Tibial nerve (tissue), 4 donors: ENCODE measurements at regions not wholly inside any gene's neighbourhood (a gene's known extent, or its start where the extent isn't known, plus 50 kb on each side); places are given as distances from the start of the nearest gene placed in this dataset.

Source experiments
- DNase-seq, 2 donors: peaks; one replicate each; pipeline ENCODE4 v3.0.0-alpha.2; 2019; ENCODE audit warnings: low spot score in 2 of 2
- H3K27ac ChIP-seq, 4 donors: fragments of 200-600 bp; sonication (generic) in 3 of 4; one replicate each; pipeline ENCODE4 v1.5.1; 2017 to 2019; ENCODE audit warnings: mild to moderate bottlenecking in 1 of 4
- H3K27me3 ChIP-seq, 2 donors: fragments of 200-600 bp; sonication (generic) in 1 of 2; one replicate each; pipeline versions ENCODE4 v1.5.1 to v1.6.0; 2017 to 2019
- H3K36me3 ChIP-seq, 3 donors: fragments of 200-600 bp; sonication (generic); one replicate each; pipeline ENCODE4 v1.5.1; 2018 to 2019
- H3K4me1 ChIP-seq, 4 donors: fragments of 200-600 bp; sonication (generic) in 3 of 4; one replicate each; pipeline ENCODE4 v1.5.1; 2017 to 2019
- H3K4me3 ChIP-seq, 4 donors: fragments of 200-600 bp; sonication (generic) in 3 of 4; one replicate each; pipeline ENCODE4 v1.5.1; 2017 to 2019; ENCODE audit warnings: mild to moderate bottlenecking in 1 of 4, moderate library complexity in 1 of 4
- H3K9me3 ChIP-seq, 4 donors: fragments of 200-600 bp; sonication (generic) in 3 of 4; one replicate each; pipeline ENCODE4 v1.5.1; 2017 to 2019
- EP300 ChIP-seq, 2 donors: sonication (generic); formaldehyde crosslinking; IDR thresholded peaks; one replicate each; pipeline ENCODE4 v1.6.1; 2017; ENCODE audit warnings: antibody characterized with exemption in 2 of 2, mild to moderate bottlenecking in 1 of 2
- POLR2A ChIP-seq, 2 donors: fragments of 450-650 bp; IDR thresholded peaks; one replicate each; pipeline ENCODE4 v1.6.1; 2017; ENCODE audit warnings: antibody characterized with exemption in 2 of 2, mild to moderate bottlenecking in 2 of 2, moderate library complexity in 2 of 2
- WGBS, 2 donors: methylation state at CpG; one replicate each; pipeline ENCODE4 v1.1.5; 2018; 5-methylcytosine and 5-hydroxymethylcytosine counted together
- TF ChIP-seq, protein P1 (sequence below), 5 experiments: fragments of 200-600 bp in 3 of 5; fragments of 450-650 bp in 2 of 5; sonication (generic) in 3 of 5; IDR thresholded peaks; one replicate each; pipeline ENCODE4 v1.5.1; 2016 to 2019; ENCODE audit warnings: antibody characterized with exemption in 5 of 5, mild to moderate bottlenecking in 3 of 5, moderate library complexity in 2 of 5

DNA sequence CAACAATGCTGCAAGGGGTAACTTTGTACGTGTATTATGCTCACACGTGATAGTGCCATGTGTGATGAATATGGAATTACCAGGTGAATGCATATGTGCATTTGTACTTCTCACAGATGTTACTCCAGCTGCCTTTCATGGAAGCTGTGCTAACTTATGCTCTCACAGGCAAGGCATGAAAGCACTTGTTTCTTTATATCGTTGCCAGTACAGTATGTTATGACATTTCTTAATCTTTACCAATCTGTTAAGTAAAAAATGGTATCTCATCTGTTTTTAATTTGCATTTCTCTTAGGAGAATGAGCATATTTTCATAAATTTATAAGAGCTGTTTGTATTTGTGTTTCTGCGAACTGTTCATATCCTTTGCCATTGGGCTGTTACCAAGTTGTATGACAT lies 311.8 kb upstream of the DMRT1 start:
- H3K27me3 ChIP-seq: no peaks in the 10 kb centered on the region
- 72 to 83% methylated on average over 4 of the region's 4 CpGs for WGBS, 2 donors
- no peak overlapping the region for H3K4me3 ChIP-seq
- DNase-seq: no peak
- H3K36me3 ChIP-seq: no peaks in the 10 kb centered on the region
- H3K9me3 ChIP-seq: no peaks in the 10 kb centered on the region
- TF ChIP-seq, protein P1, sequence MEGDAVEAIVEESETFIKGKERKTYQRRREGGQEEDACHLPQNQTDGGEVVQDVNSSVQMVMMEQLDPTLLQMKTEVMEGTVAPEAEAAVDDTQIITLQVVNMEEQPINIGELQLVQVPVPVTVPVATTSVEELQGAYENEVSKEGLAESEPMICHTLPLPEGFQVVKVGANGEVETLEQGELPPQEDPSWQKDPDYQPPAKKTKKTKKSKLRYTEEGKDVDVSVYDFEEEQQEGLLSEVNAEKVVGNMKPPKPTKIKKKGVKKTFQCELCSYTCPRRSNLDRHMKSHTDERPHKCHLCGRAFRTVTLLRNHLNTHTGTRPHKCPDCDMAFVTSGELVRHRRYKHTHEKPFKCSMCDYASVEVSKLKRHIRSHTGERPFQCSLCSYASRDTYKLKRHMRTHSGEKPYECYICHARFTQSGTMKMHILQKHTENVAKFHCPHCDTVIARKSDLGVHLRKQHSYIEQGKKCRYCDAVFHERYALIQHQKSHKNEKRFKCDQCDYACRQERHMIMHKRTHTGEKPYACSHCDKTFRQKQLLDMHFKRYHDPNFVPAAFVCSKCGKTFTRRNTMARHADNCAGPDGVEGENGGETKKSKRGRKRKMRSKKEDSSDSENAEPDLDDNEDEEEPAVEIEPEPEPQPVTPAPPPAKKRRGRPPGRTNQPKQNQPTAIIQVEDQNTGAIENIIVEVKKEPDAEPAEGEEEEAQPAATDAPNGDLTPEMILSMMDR (IDR thresholded peaks at IDR 0.05): no peak
- TF ChIP-seq EP300 (IDR thresholded peaks at IDR 0.05): no peak
- TF ChIP-seq POLR2A (IDR thresholded peaks at IDR 0.05): no peak
- no peak overlapping the region for H3K27ac ChIP-seq
- H3K4me1 ChIP-seq: peaks cover 0 to 47% (median 14%) of the 10 kb centered on the region in 4 donors

DNA sequence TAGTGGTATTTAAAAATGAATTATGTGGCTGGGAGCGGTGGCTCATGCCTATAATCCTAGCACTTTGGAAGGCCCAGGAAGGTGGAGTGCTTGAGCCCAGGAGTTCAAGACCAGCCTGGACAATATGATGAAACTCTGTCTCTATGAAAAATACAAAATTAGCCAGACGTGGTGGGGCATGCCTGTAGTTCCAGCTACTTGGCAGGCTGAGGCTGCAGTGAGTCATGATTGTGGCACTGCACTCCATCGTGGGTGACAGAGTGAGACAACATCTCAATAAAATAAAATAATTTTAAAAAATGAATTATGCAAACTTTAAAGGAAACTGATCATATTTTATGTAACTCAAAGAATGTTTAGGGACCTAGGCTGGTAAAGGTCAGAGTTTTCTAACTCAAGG lies 310.8 kb upstream of the DMRT1 start:
- no peak for DNase-seq
- no peaks in the 10 kb centered on the region for H3K9me3 ChIP-seq

DNA sequence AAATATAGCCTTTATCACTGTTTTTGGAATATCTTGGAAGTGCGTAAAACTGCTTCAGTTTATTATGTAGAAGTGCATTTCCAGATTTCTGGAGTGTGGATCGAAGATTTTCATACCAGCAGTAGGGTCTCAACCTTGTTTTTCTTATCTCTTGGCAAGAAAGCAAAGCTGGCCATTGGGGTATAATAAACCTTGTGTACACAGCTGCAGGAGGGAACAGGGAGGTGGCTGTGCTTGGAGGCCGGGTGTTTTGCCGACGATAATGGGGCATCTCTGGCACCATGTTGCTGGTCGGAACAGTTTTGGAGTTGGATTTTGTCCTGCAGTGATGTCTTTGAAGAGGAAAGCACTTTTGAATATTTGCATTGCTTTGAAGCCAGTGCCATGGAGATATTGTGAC lies 308.8 kb upstream of the DMRT1 start:
- Histone ChIP-seq H3K27me3 (no peaks in the 10 kb centered on the region), H3K4me3 (no peak overlapping the region), H3K36me3 (no peaks in the 10 kb centered on the region), H3K27ac (peak overlapping the region in 2 of 4 donors; percentile 88), H3K9me3 (no peaks in the 10 kb centered on the region), H3K4me1 (peaks cover 0 to 68% (median 22%) of the 10 kb centered on the region in 4 donors)
- 32 to 33% methylated on average over 6 of the region's 6 CpGs for WGBS, 2 donors
- DNase-seq: no peak
- TF ChIP-seq, protein P1 (IDR thresholded peaks at IDR 0.05): no peak
- no peak for TF ChIP-seq EP300 (IDR thresholded peaks at IDR 0.05)
- TF ChIP-seq POLR2A (IDR thresholded peaks at IDR 0.05): no peak

More for the DNA sequence above, 310.8 kb upstream of the DMRT1 start:
- H3K36me3 ChIP-seq: no peaks in the 10 kb centered on the region
- 40 to 55% methylated on average over 3 of the region's 3 CpGs for WGBS, 2 donors
- no peak overlapping the region for H3K4me3 ChIP-seq
- H3K27ac ChIP-seq: peak overlapping the region in 2 of 4 donors; percentile 4 to 53
- TF ChIP-seq EP300 (IDR thresholded peaks at IDR 0.05) (no peak), POLR2A (IDR thresholded peaks at IDR 0.05) (no peak)
- TF ChIP-seq, protein P1 (IDR thresholded peaks at IDR 0.05): no peak
- H3K4me1 ChIP-seq: peaks cover 0 to 56% (median 19%) of the 10 kb centered on the region in 4 donors
- H3K27me3 ChIP-seq: no peaks in the 10 kb centered on the region

DNA sequence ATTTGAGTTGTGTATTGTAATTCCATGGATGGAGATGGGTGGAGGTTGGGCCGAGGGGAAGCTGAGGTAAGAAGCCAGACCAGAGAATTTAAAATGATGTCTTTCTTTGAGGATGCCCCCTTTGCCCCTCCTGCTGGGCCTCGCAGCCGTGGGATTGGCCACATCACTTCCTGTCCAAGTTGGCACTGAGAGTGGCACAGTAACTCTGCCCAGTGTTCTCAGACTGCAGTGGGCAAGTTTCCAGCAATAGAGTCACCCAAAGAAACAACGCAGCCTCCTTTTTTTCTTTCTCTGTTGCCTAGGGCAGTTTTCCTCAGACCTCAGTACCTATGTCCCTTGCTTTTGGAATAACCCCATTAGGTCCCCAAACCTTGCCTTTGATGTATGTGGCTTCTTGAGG lies 306.6 kb upstream of the DMRT1 start:
- TF ChIP-seq POLR2A (IDR thresholded peaks at IDR 0.05) (no peak), EP300 (IDR thresholded peaks at IDR 0.05) (peak in 1 of 2 donors; percentile 62)
- TF ChIP-seq, protein P1 (IDR thresholded peaks at IDR 0.05): no peak
- DNase-seq: peak in 1 of 2 donors; percentile 21
- H3K27ac ChIP-seq: peak overlapping the region; percentile 57 to 88 (median 73)
- 36 to 50% methylated on average over 4 of the region's 4 CpGs for WGBS, 2 donors
- no peaks in the 10 kb centered on the region for H3K36me3 ChIP-seq
- H3K9me3 ChIP-seq: no peaks in the 10 kb centered on the region
- peaks cover 0 to 69% (median 22%) of the 10 kb centered on the region in 4 donors for H3K4me1 ChIP-seq
- no peaks in the 10 kb centered on the region for H3K27me3 ChIP-seq
- peak overlapping the region in 1 of 4 donors; percentile 2 for H3K4me3 ChIP-seq

DNA sequence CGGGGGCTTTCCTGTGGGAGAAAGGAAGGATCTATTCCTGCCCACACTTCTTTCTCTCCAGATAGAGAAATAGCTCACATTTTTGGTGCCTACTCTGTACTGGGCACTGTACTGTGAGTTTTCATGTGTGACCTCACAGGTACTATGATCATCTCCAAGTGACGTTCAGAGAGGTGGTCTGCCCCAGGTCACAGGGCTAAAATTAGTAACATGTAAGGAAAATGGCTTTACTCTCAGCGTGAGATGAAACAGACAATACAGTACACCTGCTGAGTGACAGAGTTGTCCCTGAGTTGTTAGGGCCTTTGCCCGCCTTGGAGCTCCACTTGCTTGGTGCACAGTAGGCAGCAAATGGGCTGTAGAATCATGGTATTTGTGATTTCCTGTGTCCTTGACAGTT lies 306.1 kb upstream of the DMRT1 start:
- Histone ChIP-seq H3K4me1 (peaks cover 0 to 64% (median 22%) of the 10 kb centered on the region in 4 donors), H3K9me3 (no peaks in the 10 kb centered on the region), H3K27ac (peak overlapping the region; percentile 57 to 88 (median 73)), H3K27me3 (no peaks in the 10 kb centered on the region), H3K36me3 (no peaks in the 10 kb centered on the region), H3K4me3 (no peak overlapping the region)
- WGBS, 2 donors: 67 to 78% methylated on average over 4 of the region's 4 CpGs
- DNase-seq: no peak
- TF ChIP-seq POLR2A (IDR thresholded peaks at IDR 0.05) (no peak), EP300 (IDR thresholded peaks at IDR 0.05) (no peak)
- TF ChIP-seq, protein P1 (IDR thresholded peaks at IDR 0.05): no peak
